ENCODE measurements at regions not wholly inside any gene's neighbourhood (a gene's known extent, or its start where the extent isn't known, plus 50 kb on each side); places are given as distances from the start of the nearest gene placed in this dataset.

- no peak for DNase-seq (ENCODE audit: low read depth)
- TF ChIP-seq POLR2A (IDR thresholded peaks at IDR 0.05; ENCODE audit: extremely low read depth, insufficient read length): no peak
- TF ChIP-seq MAX (IDR thresholded peaks at IDR 0.05; ENCODE audit: low read depth, low read length): no peak
- no peak for TF ChIP-seq MYC (IDR thresholded peaks at IDR 0.05; ENCODE audit: low read depth, low read length)
- TF ChIP-seq CTCF (IDR thresholded peaks at IDR 0.05; ENCODE audit: low read depth, low read length): no peak
- no peak overlapping the region for H3K4me3 ChIP-seq (ENCODE audit: low read depth, low read length)
These were observed 770.7 kb upstream of the ID2 start for GRCh38 chr2:7911196-7911595.

DNA sequence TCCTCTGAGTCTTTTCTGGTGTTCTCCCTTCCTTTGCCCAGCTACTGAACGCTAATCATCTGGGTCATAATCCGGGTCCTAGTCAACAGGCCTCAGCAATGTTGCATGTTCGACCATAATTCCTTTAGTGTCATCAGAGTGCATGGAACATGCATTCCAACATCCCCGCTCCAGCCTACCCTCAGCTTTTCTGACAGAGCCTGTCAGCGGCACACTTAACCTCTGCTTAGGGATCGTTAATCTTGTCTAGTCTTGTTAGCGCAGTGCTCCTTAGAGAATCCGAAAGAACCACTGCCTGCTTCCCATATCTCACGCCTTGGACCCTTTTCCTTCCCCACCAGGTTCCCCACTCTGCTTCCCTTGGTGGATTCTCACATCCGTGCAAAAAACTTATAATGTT is 767.9 kb upstream of the ID2 start:
- no peak overlapping the region for H3K4me3 ChIP-seq (ENCODE audit: low read depth, low read length)
- no peak for TF ChIP-seq MYC (IDR thresholded peaks at IDR 0.05; ENCODE audit: low read depth, low read length)
- no peak for TF ChIP-seq MAX (IDR thresholded peaks at IDR 0.05; ENCODE audit: low read depth, low read length)
- TF ChIP-seq POLR2A (IDR thresholded peaks at IDR 0.05; ENCODE audit: extremely low read depth, insufficient read length): no peak
- TF ChIP-seq CTCF (IDR thresholded peaks at IDR 0.05; ENCODE audit: low read depth, low read length): no peak

DNA sequence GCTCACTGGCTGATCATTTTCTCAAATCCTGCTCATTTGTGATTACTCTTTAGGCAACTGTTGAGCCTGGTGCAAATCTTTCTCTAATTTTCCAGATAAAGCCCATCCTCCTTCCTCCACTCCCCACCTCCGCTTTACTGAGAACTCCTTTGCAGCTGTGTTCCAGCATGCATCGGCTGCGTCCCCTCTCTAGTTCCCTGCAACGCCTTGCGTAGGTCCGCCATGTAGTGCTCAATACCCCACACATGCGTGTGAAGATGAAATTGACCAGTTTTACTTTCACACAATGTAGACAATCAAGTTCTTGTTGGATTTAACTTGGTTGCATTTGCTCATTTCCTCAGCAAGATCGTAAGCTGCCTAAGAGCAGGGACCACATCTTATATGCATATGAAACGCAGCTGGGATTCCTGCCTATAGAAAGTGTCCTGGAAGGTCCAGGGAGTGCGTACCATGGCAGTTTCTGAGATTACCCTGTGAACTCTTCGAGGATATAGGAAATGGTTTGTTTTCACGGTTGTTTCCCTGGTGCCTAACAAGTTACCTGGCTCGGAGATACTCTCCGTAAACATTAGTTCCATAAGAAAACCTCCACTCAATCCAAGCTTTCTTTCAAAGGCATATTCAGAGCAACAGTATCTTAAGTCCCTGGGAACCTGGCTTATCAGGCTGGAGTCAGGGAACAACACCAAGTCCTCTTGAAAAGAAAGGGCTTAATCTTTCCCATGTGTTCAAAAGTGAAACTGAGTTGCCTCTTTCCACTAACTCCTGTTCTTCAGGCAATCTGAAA is 766.4 kb upstream of the ID2 start:
- no peak overlapping the region for H3K4me3 ChIP-seq (ENCODE audit: low read depth, low read length)
- DNase-seq (ENCODE audit: low read depth): no peak
- TF ChIP-seq MAX (IDR thresholded peaks at IDR 0.05; ENCODE audit: low read depth, low read length) (no peak), MYC (IDR thresholded peaks at IDR 0.05; ENCODE audit: low read depth, low read length) (no peak), CTCF (IDR thresholded peaks at IDR 0.05; ENCODE audit: low read depth, low read length) (no peak), POLR2A (IDR thresholded peaks at IDR 0.05; ENCODE audit: extremely low read depth, insufficient read length) (no peak)

More for the DNA sequence above, 767.9 kb upstream of the ID2 start:
- DNase-seq (ENCODE audit: low read depth): no peak

DNA sequence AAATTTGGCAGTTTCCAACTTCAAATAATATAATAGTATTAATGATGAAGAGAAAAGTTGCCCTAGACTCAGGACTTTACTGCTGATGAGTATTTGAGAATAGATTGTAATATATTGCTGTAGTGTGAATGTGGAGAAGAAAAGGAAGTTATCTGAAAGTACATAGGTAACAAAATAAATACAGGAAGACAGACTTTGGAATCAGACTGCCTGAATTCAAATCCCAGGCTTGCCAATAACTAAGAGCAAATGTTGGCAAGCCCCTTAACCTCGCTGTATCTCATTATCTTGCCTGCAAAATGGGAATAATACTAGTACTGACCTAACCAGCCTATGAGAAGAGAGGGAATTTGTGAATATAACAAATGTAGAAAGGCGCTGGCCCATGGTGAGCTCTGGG is 765.2 kb upstream of the ID2 start:
- no peak for DNase-seq (ENCODE audit: low read depth)
- TF ChIP-seq MYC (IDR thresholded peaks at IDR 0.05; ENCODE audit: low read depth, low read length): no peak
- TF ChIP-seq CTCF (IDR thresholded peaks at IDR 0.05; ENCODE audit: low read depth, low read length): no peak
- no peak for TF ChIP-seq MAX (IDR thresholded peaks at IDR 0.05; ENCODE audit: low read depth, low read length)
- no peak for TF ChIP-seq POLR2A (IDR thresholded peaks at IDR 0.05; ENCODE audit: extremely low read depth, insufficient read length)
- H3K4me3 ChIP-seq (ENCODE audit: low read depth, low read length): no peak overlapping the region

GRCh38 chr2:7919510-7919909 is 762.3 kb upstream of the ID2 start:
- DNase-seq (ENCODE audit: low read depth): no peak
- H3K4me3 ChIP-seq (ENCODE audit: low read depth, low read length): no peak overlapping the region
- TF ChIP-seq POLR2A (IDR thresholded peaks at IDR 0.05; ENCODE audit: extremely low read depth, insufficient read length) (no peak), CTCF (IDR thresholded peaks at IDR 0.05; ENCODE audit: low read depth, low read length) (no peak), MAX (IDR thresholded peaks at IDR 0.05; ENCODE audit: low read depth, low read length) (no peak), MYC (IDR thresholded peaks at IDR 0.05; ENCODE audit: low read depth, low read length) (no peak)

All from NB4 (cell line).